Fibroblast of skin of back (primary cell): ENCODE measurements at regions not wholly inside any gene's neighbourhood (a gene's known extent, or its start where the extent isn't known, plus 50 kb on each side); places are given as distances from the start of the nearest gene placed in this dataset.
"Not testable (repeated sequence)": the region's sequence is repeated elsewhere in the genome, so short reads cannot be mapped to it uniquely, and the experiment has no call there.

Experiments used
- DNase-seq: peaks from one replicate; pipeline ENCODE4 v3.0.0-alpha.2; 2013

- DNase-seq = no peak
Observed at GRCh38 chr3:13148561-13149329, 75.5 kb upstream of the IQSEC1 start.

GRCh38 chr3:13148126-13148525 is 74.9 kb upstream of the IQSEC1 start:
- DNase-seq = no peak

- DNase-seq = no peak
Observed at GRCh38 chr3:13147344-13147743, 74.1 kb upstream of the IQSEC1 start.

DNA sequence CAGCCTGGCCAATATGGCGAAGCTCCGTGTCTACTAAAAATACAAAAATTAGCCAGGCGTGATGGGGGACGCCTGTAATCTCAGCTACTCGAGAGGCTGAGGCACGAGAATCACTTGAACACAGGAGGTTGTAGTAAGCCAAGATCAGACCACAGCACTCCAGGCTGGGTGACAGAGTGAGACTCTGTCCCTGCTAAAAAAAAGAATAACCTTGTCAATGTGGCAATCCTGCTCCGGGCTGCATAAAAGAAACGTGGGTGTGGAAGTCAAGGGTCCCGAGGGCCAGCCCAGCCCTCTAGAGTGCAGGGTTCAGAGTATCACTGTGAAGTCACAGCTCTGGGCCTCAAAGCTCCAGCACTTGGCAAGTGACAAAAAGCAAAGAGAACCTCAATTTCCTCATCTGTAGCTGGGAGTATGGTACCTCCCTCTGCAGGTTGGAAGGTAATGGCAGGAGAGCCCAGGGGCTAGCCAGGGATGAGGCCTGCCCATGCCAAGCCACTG is 73.5 kb upstream of the IQSEC1 start:
- no peak for DNase-seq

GRCh38 chr3:13145826-13146642 is 72.8 kb upstream of the IQSEC1 start:
- no peak for DNase-seq

DNA sequence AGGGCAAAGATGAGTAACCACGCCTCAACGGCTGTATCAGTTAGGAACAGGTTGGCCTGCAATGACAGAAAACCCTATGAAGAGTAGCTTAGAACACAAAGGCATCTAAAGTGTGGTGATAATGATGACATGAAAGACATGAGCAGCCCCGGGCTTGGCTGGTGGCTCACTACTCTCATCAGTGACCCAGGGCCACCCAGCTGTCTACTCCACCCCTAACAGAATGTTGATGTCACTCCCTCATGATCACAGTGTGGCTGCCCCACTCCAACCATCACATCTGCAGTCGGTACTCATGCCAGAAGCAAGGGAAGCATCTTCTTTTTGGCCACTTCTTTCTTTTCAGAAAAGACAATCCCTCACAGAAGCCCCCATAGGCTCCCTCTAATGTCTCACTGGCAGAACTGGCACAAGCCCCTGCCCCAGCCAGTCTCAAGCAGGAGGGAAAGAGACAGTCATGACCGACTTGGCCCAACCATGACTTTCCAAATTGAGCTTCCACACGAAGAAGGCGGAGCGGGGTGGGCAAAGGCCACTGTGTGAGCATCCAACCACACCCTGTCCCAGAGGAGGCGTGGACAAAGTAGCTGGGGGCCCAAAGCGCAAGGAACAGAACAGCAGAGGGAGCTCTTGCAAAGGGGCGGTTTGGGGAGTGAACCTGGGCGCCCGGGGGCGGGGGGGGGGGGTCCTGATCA is 72.0 kb upstream of the IQSEC1 start:
- DNase-seq = no peak

- DNase-seq = no peak
Observed at GRCh38 chr3:13144163-13145023, 71.2 kb upstream of the IQSEC1 start.

- no peak for DNase-seq
Observed at GRCh38 chr3:13143381-13144004, 70.3 kb upstream of the IQSEC1 start.

DNA sequence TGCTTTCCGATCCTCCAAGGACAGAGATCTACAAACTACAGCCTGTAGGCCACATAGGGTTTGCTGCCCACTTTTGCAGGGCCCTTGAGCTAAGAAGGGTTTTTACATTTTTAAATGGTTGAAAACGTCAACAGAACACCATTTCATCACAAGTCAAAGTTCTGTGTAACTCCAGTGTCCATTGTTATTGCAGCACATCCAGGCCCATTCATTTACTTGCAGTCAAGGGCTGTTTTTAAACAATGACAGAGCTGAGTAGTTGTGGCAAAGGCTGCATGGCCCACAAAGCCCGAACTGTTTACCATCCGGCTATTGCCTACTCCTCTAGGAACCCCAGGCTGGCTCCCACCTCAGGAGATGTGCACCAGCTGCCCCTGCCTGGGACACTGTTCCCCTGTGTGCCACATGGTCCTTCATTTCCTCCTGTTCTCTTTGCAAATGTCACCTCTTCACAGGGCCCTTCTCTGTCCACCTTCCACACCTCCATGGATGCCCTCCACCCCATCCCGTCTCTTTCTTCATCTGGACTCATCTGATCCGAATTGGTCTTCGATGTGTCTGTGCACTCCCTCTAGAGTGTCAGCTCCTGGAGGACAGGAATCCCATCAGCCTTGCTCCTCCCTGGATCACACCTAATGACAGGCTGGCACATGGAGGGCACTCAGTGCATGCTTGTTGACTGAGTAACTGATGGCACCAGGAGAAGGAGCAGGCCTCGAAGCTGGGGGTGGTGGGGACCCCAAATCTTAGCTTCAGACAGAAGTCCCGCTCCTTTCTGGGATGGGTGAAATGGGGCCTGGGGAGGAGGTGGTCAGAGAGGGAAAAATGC is 69.5 kb upstream of the IQSEC1 start:
- no peak for DNase-seq

DNA sequence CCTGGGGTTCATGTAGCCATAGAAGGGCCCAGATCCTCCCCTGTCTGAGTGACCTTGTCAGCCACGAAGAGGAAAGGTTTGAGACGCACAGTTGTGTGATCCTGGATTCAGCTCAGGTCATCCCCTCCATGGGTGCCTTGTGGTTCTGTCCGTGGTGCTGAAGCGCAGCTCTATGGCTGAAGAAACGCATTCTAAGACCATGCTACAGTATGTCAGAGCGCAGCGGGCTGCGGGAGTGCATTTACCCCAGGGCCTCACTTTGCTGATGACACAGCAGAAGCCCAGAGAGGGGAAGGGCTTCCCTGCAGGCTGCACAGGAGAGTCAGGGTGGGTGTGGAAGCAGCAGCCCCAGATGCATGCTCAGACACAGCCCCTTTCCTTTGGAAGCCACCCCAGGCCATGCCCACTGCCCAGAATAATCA is 68.8 kb upstream of the IQSEC1 start:
- DNase-seq = peak; percentile 44

- DNase-seq = no peak
Observed at GRCh38 chr3:13141183-13141582, 68.0 kb upstream of the IQSEC1 start.

- no peak for DNase-seq
Observed at GRCh38 chr3:13140596-13140995, 67.4 kb upstream of the IQSEC1 start.

DNA sequence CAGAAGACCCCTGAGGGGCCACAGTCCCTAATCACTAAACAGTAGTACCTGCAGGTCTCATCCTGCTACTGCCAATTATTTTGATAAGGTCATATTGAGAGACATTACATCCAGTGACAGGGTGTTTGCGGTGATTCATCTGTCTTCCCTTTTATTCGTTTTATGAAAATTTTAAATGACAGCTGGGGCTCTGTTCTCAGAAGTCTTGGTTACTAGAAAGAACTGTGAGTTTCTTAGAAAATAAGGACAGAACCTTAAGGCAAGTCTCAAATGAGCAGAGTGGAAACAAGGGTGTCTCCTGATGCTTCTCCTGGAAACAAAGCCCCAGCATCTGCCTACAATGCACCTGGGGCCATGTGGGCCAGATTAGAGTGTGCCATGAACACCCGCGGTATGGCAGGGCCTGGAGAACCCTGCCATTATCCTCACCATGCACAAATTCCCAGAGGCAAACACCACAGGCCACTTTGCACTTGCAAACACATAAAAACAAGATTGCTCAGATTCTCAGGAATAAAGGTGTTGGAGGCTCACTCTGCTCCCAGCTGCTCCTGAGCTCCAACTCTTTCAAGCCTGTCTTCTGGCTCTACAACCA is 66.3 kb upstream of the IQSEC1 start:
- no peak for DNase-seq

- no peak for DNase-seq
Observed at GRCh38 chr3:13138833-13139145, 65.6 kb upstream of the IQSEC1 start.

GRCh38 chr3:13137941-13138832 is 65.0 kb upstream of the IQSEC1 start:
- no peak for DNase-seq

DNA sequence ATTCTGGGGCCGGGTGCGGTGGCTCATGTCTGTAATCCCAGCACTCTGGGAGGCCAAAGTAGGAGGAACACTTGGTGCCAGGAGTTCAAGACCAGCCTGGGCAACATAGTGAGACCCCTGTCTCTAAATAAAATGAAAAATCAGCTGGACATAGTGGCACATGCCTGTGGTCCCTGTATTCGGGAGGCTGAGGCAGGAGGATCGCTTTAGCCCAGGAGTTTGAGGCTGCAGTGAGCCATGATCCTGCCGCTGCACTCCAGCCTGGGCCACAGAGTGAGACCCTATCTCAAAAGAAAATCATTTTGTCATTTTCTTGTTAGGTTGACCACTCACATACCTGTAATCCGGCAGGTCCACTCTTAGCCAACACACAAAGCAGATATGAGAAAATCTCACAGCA is 63.6 kb upstream of the IQSEC1 start:
- not testable (repeated sequence) for DNase-seq

DNA sequence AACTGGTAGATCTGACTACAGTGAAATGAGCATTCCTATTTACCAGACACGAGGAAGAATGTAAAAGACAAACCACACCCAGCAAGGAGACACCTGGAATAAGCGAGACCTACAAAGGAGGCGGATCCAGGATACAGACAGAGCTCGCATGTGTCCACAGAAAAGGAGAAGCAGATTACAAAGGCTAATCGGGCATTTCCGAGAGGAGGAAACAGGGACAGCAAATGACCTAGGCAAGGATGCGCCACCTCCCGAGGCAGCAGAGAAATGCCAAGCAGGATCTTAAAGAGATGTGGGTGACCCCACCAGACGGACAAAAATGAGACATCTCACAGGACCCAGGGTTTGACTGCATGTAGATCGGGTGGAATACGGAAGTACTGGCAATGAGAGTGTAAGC is 63.2 kb upstream of the IQSEC1 start:
- DNase-seq = no peak

- DNase-seq = no peak
Observed at GRCh38 chr3:13135811-13136321, 62.6 kb upstream of the IQSEC1 start.

DNA sequence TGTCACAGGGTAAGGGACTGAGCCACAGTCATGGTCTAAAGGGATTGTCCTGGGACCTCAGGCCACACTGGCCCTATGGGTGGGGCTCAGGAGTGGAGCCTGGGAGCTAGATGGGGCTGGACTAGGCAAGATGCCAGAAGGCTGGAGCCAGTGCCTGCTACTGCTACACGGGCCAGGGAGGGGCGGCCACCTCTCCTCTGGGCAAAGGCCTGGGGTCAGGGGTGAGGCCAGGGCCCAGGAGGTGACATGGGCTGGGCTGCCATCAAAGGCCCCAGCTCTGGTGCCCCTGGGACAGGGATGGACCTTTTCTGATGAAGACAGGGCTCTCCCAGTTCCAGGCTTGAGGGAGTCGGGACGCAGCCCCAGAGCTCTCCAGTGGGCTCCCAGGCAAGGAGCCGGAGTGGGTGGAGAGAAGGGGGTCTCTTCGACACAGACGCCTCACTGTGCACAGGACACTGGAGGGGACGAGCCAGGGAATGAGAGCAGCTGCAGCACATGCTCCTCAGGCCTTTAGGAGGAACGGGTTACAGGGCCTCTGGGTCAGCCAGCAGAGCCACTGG is 62.1 kb upstream of the IQSEC1 start:
- DNase-seq = no peak
